ENCODE measurements at regions not wholly inside any gene's neighbourhood (a gene's known extent, or its start where the extent isn't known, plus 50 kb on each side); places are given as distances from the start of the nearest gene placed in this dataset.

DNA sequence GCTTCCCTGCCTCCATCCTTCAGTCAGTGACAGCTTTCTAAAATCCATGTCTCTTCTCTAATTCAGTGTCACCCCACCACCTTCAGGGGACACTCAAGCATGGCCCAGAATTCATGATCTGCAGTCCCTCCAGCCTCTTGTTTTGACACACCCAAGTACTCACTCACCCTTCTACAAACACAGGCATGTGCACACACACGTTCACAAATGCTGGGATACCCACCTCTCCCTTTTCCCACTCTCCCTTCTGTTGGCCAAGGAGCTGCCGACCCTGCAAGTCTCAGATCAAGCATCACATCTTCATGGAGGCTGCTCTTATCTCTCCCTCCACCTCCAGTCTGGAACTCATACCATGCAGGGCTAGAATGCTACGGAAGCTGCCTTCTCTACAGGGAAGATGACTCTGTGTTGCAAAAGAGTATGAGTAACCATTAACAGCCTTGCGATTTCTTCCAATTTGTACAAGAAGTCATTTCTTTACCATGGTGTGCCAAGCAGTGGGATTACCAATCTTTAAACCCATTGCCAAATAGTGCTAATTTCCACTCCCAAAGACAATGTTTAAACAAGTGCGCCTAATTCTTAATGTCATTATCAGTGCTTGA, 196.1 kb downstream of the BCL11B start:
- Histone ChIP-seq H3F3A (ENCODE audit: insufficient read depth) (no peaks in the 10 kb centered on the region), H3K27ac (no peak overlapping the region), H3K4me1 (ENCODE audit: insufficient read depth) (no peaks in the 10 kb centered on the region), H3K36me3 (ENCODE audit: low read depth) (no peaks in the 10 kb centered on the region), H2AFZ (no peak overlapping the region), H3K27me3 (replicated peaks; ENCODE audit: insufficient read depth) (no peaks in the 10 kb centered on the region), H3K4me2 (ENCODE audit: unreplicated experiment) (no peak overlapping the region), H3K79me2 (ENCODE audit: insufficient read depth) (no peaks in the 10 kb centered on the region), H4K20me1 (ENCODE audit: insufficient read depth) (no peaks in the 10 kb centered on the region), H3K4me3 (no peak overlapping the region), H3K9me2 (ENCODE audit: insufficient read depth) (no peaks in the 10 kb centered on the region), H3K9ac (no peak overlapping the region), H3K9me3 (ENCODE audit: low read depth) (no peaks in the 10 kb centered on the region)
- peak; percentile 3 for DNase-seq
- in situ Hi-C loops (cut with MboI), result no loop called here
- TF ChIP-seq EZH2 (IDR thresholded peaks at IDR 0.05; ENCODE audit: insufficient read depth, poor library complexity, severe bottlenecking), result no peak
- TF ChIP-seq EZH2phosphoT487 (IDR thresholded peaks at IDR 0.05; ENCODE audit: insufficient read depth, low read depth), result no peak
- WGBS, 2 experiments (ENCODE audit: low coverage in 1 of 2, low lambda C conversion rate in 2 of 2, missing lambda C conversion rate in 2 of 2), result 26 to 28% methylated on average over 5 of the region's 5 CpGs

DNA sequence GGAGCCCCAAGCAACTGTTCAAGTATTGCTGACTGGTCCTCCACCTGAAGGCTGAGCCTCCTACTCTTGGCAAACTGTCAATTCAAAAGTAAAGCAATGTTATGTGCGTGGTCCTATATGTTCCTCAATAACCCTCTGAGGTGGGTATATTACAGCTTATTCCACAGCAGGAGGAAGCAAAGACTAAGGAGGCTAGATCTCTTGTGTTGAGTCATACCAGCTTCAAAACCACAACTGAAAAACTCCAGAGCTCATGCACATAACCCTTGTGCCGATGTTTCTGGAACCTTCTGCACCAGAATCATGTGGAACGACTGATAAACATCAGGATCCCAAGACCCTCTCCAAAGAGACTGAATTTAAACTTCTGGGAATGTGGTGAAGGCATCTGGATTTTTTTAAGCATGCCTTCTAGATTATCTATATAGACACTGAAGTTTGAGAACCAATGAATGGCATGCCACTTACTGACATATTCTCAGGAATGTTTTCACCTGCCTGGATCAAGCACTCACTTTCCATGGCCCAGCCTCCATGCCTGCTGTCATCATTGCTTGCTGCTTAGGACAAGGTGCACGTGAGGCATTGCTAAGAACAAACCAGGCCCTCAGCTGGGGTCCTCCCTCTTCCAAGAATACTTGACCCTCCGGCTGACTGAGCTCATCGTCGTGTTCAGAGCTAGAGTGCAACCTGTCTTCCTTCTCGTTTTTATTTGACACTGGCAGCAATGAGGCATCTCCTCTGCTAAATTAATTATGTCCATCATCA, 194.7 kb downstream of the BCL11B start:
- H3K9me3 ChIP-seq (ENCODE audit: low read depth), result no peaks in the 10 kb centered on the region
- H3K27me3 ChIP-seq (replicated peaks; ENCODE audit: insufficient read depth), result no peaks in the 10 kb centered on the region
- no peak for DNase-seq
- no peak overlapping the region for H3K4me2 ChIP-seq (ENCODE audit: unreplicated experiment)
- no peak overlapping the region for H3K4me3 ChIP-seq
- no peaks in the 10 kb centered on the region for H3K9me2 ChIP-seq (ENCODE audit: insufficient read depth)
- no peak overlapping the region for H3K27ac ChIP-seq
- no peak for TF ChIP-seq EZH2phosphoT487 (IDR thresholded peaks at IDR 0.05; ENCODE audit: insufficient read depth, low read depth)
- no peak for TF ChIP-seq EZH2 (IDR thresholded peaks at IDR 0.05; ENCODE audit: insufficient read depth, poor library complexity, severe bottlenecking)
- H4K20me1 ChIP-seq (ENCODE audit: insufficient read depth), result no peaks in the 10 kb centered on the region
- H3K9ac ChIP-seq, result no peak overlapping the region
- no peaks in the 10 kb centered on the region for H3K4me1 ChIP-seq (ENCODE audit: insufficient read depth)
- no peaks in the 10 kb centered on the region for H3F3A ChIP-seq (ENCODE audit: insufficient read depth)
- WGBS, 2 experiments (ENCODE audit: low coverage in 1 of 2, low lambda C conversion rate in 2 of 2, missing lambda C conversion rate in 2 of 2), result 44 to 53% methylated on average over 8 of the region's 8 CpGs
- no peaks in the 10 kb centered on the region for H3K79me2 ChIP-seq (ENCODE audit: insufficient read depth)
- no peak overlapping the region for H2AFZ ChIP-seq
- no peaks in the 10 kb centered on the region for H3K36me3 ChIP-seq (ENCODE audit: low read depth)
- in situ Hi-C loops (cut with MboI), result no loop called here

DNA sequence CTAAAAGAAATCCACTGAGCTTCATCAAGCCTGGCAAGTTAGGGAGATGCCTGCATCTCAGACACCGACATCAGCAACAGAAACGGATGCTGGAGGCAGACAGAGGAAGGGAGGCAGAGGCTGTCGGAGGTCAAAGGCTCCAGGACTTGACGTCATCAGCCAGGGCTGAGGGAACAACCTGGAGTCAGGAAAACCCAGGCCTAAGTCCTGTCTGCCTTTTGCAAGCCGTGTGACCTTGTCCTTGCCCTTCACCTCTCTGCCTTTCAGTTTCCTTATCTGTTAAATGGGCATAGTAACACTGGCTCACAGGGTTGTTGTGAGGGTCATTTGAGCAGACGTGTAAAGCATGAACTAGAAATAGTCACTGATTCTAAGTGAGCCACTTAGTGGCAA, 194.2 kb downstream of the BCL11B start:
- H3K9me2 ChIP-seq (ENCODE audit: insufficient read depth), result no peaks in the 10 kb centered on the region
- H3K4me1 ChIP-seq (ENCODE audit: insufficient read depth), result no peaks in the 10 kb centered on the region
- H3K9me3 ChIP-seq (ENCODE audit: low read depth), result no peaks in the 10 kb centered on the region
- TF ChIP-seq EZH2phosphoT487 (IDR thresholded peaks at IDR 0.05; ENCODE audit: insufficient read depth, low read depth) (no peak), EZH2 (IDR thresholded peaks at IDR 0.05; ENCODE audit: insufficient read depth, poor library complexity, severe bottlenecking) (no peak)
- no peak overlapping the region for H3K27ac ChIP-seq
- no peak overlapping the region for H3K4me3 ChIP-seq
- no peak overlapping the region for H3K4me2 ChIP-seq (ENCODE audit: unreplicated experiment)
- no peaks in the 10 kb centered on the region for H4K20me1 ChIP-seq (ENCODE audit: insufficient read depth)
- 45 to 49% methylated on average over 6 of the region's 6 CpGs for WGBS, 2 experiments (ENCODE audit: low coverage in 1 of 2, low lambda C conversion rate in 2 of 2, missing lambda C conversion rate in 2 of 2)
- no peaks in the 10 kb centered on the region for H3K79me2 ChIP-seq (ENCODE audit: insufficient read depth)
- no peak overlapping the region for H2AFZ ChIP-seq
- no peak for DNase-seq
- in situ Hi-C loops (cut with MboI), result no loop called here
- H3K36me3 ChIP-seq (ENCODE audit: low read depth), result no peaks in the 10 kb centered on the region
- H3K9ac ChIP-seq, result no peak overlapping the region
- no peaks in the 10 kb centered on the region for H3F3A ChIP-seq (ENCODE audit: insufficient read depth)
- no peaks in the 10 kb centered on the region for H3K27me3 ChIP-seq (replicated peaks; ENCODE audit: insufficient read depth)

DNA sequence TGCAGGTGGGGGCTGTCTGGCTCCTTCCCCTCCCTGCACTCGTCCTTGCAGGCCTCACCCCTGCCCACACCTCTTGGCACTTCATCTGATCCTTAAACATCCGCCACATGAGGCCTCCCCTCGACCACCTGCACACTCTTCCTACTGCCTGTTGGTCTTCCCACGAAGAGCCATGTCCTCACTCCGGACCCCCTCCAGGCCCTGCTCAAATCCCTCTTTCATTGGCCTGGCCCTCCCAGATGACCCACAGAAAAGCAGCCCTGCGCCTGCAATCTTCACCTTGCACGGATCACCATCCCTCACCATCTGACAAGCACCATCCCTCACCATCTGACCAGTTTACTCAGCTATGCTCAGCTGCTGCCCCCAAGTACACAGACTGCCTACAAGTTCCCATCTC, 193.6 kb downstream of the BCL11B start:
- 46% methylated on average over 7 of the region's 7 CpGs for WGBS, 2 experiments (ENCODE audit: low coverage in 1 of 2, low lambda C conversion rate in 2 of 2, missing lambda C conversion rate in 2 of 2)
- no peaks in the 10 kb centered on the region for H4K20me1 ChIP-seq (ENCODE audit: insufficient read depth)
- H3K4me2 ChIP-seq (ENCODE audit: unreplicated experiment), result no peak overlapping the region
- in situ Hi-C loops (cut with MboI), result no loop called here
- no peaks in the 10 kb centered on the region for H3K27me3 ChIP-seq (replicated peaks; ENCODE audit: insufficient read depth)
- H3K9ac ChIP-seq, result no peak overlapping the region
- H3F3A ChIP-seq (ENCODE audit: insufficient read depth), result no peaks in the 10 kb centered on the region
- H3K9me3 ChIP-seq (ENCODE audit: low read depth), result no peaks in the 10 kb centered on the region
- H3K4me1 ChIP-seq (ENCODE audit: insufficient read depth), result no peaks in the 10 kb centered on the region
- no peaks in the 10 kb centered on the region for H3K79me2 ChIP-seq (ENCODE audit: insufficient read depth)
- no peak overlapping the region for H3K4me3 ChIP-seq
- TF ChIP-seq EZH2phosphoT487 (IDR thresholded peaks at IDR 0.05; ENCODE audit: insufficient read depth, low read depth), result no peak
- no peak overlapping the region for H3K27ac ChIP-seq
- DNase-seq, result no peak
- no peak overlapping the region for H2AFZ ChIP-seq
- H3K9me2 ChIP-seq (ENCODE audit: insufficient read depth), result no peaks in the 10 kb centered on the region
- H3K36me3 ChIP-seq (ENCODE audit: low read depth), result no peaks in the 10 kb centered on the region

Measured in GM23248 (cell line).